PC-3 (cell line): ENCODE measurements at regions not wholly inside any gene's neighbourhood (a gene's known extent, or its start where the extent isn't known, plus 50 kb on each side); places are given as distances from the start of the nearest gene placed in this dataset.

ENCODE experiments used
- ATAC-seq: fragments of 200-7000 bp; cut with Tn5 transposase; 2 replicates; pipeline ENCODE4 v1.9.1; 2020; ENCODE audit warnings: mild to moderate bottlenecking, moderate library complexity
- BruUV-seq: library from RNA; stranded (reverse); fragments of 400-500 nt; replicated peaks from 2 replicates; lab custom pipeline; 2021; lab: Mats Ljungman, UMichigan
- CTCF ChIA-PET: fragments of 300-600 bp; sonication (Branson Sonifier 250); formaldehyde crosslinking; loops from one replicate; lab custom pipeline; 2022; ENCODE audit warnings: antibody characterized with exemption; lab: Charles Lee
- POLR2A ChIA-PET: fragments of 300-600 bp; sonication (Branson Sonifier 250); formaldehyde crosslinking; loops from one replicate; lab custom pipeline; 2022; ENCODE audit warnings: antibody characterized with exemption; ENCODE audit not compliant: unreplicated experiment; lab: Charles Lee
- DNase-seq: peaks from one replicate; pipeline ENCODE4 v3.0.0-alpha.2; 2015
- H2AFZ ChIP-seq: fragments of 300-600 bp; sonication (generic); 2 replicates; pipeline ENCODE4 v1.6.0; 2016; ENCODE audit warnings: antibody characterized with exemption, low read length
- H3F3A ChIP-seq: fragments of 300-600 bp; sonication (generic); one replicate; pipeline ENCODE4 v1.6.0; 2017; ENCODE audit warnings: antibody characterized with exemption, low read length, control low read depth, mild to moderate bottlenecking; ENCODE audit not compliant: unreplicated experiment
- H3K27ac ChIP-seq: fragments of 300-600 bp; sonication (generic); 2 replicates; pipeline ENCODE4 v1.5.1; 2016; ENCODE audit warnings: mild to moderate bottlenecking, low read length
- H3K27me3 ChIP-seq: fragments of 300-600 bp; sonication (generic); 2 replicates; pipeline ENCODE4 v1.6.1; 2016; ENCODE audit warnings: low read length, mixed read lengths
- H3K36me3 ChIP-seq: fragments of 300-600 bp; sonication (generic); 2 replicates; pipeline ENCODE4 v1.6.1; 2016; ENCODE audit warnings: low read depth, mixed run types, low read length, mixed read lengths
- H3K4me1 ChIP-seq: fragments of 300-600 bp; sonication (generic); 2 replicates; pipeline ENCODE4 v1.5.1; 2016; ENCODE audit warnings: low read length; ENCODE audit not compliant: insufficient read depth
- H3K4me2 ChIP-seq: fragments of 300-600 bp; sonication (generic); 2 replicates; pipeline ENCODE4 v1.6.0; 2016; ENCODE audit warnings: low read length
- H3K4me3 ChIP-seq: fragments of 300-600 bp; sonication (generic); 2 replicates; pipeline ENCODE4 v1.5.1; 2016; ENCODE audit warnings: mild to moderate bottlenecking, low read length, mixed read lengths
- H3K79me2 ChIP-seq: fragments of 300-600 bp; sonication (generic); 2 replicates; pipeline ENCODE4 v1.6.1; 2017; ENCODE audit warnings: low read length, mixed read lengths
- H3K9ac ChIP-seq: fragments of 300-600 bp; sonication (generic); 2 replicates; pipeline ENCODE4 v1.6.0; 2016; ENCODE audit warnings: mild to moderate bottlenecking, low read length
- H3K9me2 ChIP-seq: fragments of 300-600 bp; sonication (generic); replicated peaks from 2 replicates; pipeline ENCODE4 v1.6.1; 2016; ENCODE audit warnings: mixed run types, low read length, mixed read lengths
- H3K9me3 ChIP-seq: fragments of 300-600 bp; sonication (generic); 2 replicates; pipeline ENCODE4 v1.6.1; 2016; ENCODE audit warnings: low read length, mixed read lengths
- H4K20me1 ChIP-seq: fragments of 300-600 bp; sonication (generic); 2 replicates; pipeline ENCODE4 v1.6.1; 2016; ENCODE audit warnings: low read length, mixed read lengths
- CTCF ChIP-seq: fragments of 300-600 bp; sonication (generic); conservative IDR thresholded peaks from 2 replicates; pipeline ENCODE4 v1.5.1; 2017; ENCODE audit warnings: antibody characterized with exemption, low read depth, mild to moderate bottlenecking, low read length
- EZH2 ChIP-seq: fragments of 300-600 bp; sonication (generic); IDR thresholded peaks from one replicate; pipeline ENCODE4 v1.6.1; 2017; ENCODE audit warnings: antibody characterized with exemption, mild to moderate bottlenecking, low read length; ENCODE audit not compliant: unreplicated experiment
- EZH2phosphoT487 ChIP-seq: fragments of 300-600 bp; sonication (generic); IDR thresholded peaks from 2 replicates; pipeline ENCODE4 v1.6.1; 2018; ENCODE audit warnings: mild to moderate bottlenecking, antibody characterized with exemption, low read length, borderline replicate concordance
- intact Hi-C: fragments of 100-400 bp; cut with micrococcal nuclease; formaldehyde crosslinking; loops from 2 replicates; pipeline ENCODE4 v1.9.0; 2023

GRCh38 chr1:170803711-170804110 lies 131.6 kb upstream of the MROH9 start:
- H3K79me2 ChIP-seq, result no peaks in the 10 kb centered on the region
- H3F3A ChIP-seq, result no peaks in the 10 kb centered on the region
- no peak overlapping the region for H3K9ac ChIP-seq
- H3K27me3 ChIP-seq, result no peaks in the 10 kb centered on the region
- ChIA-PET POLR2A (no interaction called here), CTCF (no interaction called here)
- no peak overlapping the region for H3K27ac ChIP-seq
- no TSS peak for BruUV-seq
- no peaks in the 10 kb centered on the region for H3K9me3 ChIP-seq
- no peaks in the 10 kb centered on the region for H3K9me2 ChIP-seq
- H3K36me3 ChIP-seq, result no peaks in the 10 kb centered on the region
- DNase-seq, result no peak
- H2AFZ ChIP-seq, result no peak overlapping the region
- no peaks in the 10 kb centered on the region; the same call in 1 of the 2 replicates for H3K4me1 ChIP-seq
- no peak overlapping the region for H3K4me3 ChIP-seq
- intact Hi-C loops, result no loop called here
- H4K20me1 ChIP-seq, result no peaks in the 10 kb centered on the region
- no peak for ATAC-seq
- no peak overlapping the region for H3K4me2 ChIP-seq
- TF ChIP-seq EZH2phosphoT487 (no peak), CTCF (no peak), EZH2 (no peak)

GRCh38 chr1:170804419-170804818 lies 130.9 kb upstream of the MROH9 start:
- CTCF ChIA-PET, result no interaction called here
- H3K27ac ChIP-seq, result no peak overlapping the region

More at GRCh38 chr1:170804419-170804818, 130.9 kb upstream of the MROH9 start:
- intact Hi-C loops, result no loop called here
- H3K36me3 ChIP-seq, result no peaks in the 10 kb centered on the region
- no peaks in the 10 kb centered on the region; the same call in 1 of the 2 replicates for H3K4me1 ChIP-seq
- no peak overlapping the region for H3K4me2 ChIP-seq
- H3K4me3 ChIP-seq, result no peak overlapping the region
- no peak for TF ChIP-seq EZH2phosphoT487
- TF ChIP-seq EZH2, result no peak
- no peak for TF ChIP-seq CTCF
- no peaks in the 10 kb centered on the region for H3K9me3 ChIP-seq
- H3K9ac ChIP-seq, result no peak overlapping the region
- no peaks in the 10 kb centered on the region for H3K79me2 ChIP-seq
- POLR2A ChIA-PET, result no interaction called here
- H3K27me3 ChIP-seq, result no peaks in the 10 kb centered on the region
- DNase-seq, result no peak
- H3K9me2 ChIP-seq, result no peaks in the 10 kb centered on the region
- no peaks in the 10 kb centered on the region for H4K20me1 ChIP-seq
- no peak for ATAC-seq
- no peak overlapping the region for H2AFZ ChIP-seq
- BruUV-seq, result no TSS peak
- H3F3A ChIP-seq, result no peaks in the 10 kb centered on the region
